ENCODE measurements at regions not wholly inside any gene's neighbourhood (a gene's known extent, or its start where the extent isn't known, plus 50 kb on each side); places are given as distances from the start of the nearest gene placed in this dataset.

GRCh38 chr12:92424338-92424737 lies 278.5 kb upstream of the PLEKHG7 start:
- Mint-ChIP-seq H3K9me3 (ENCODE audit: low read depth, unreplicated experiment) (peaks cover 4% of the 10 kb centered on the region), H3K27me3 (ENCODE audit: unreplicated experiment) (no peaks in the 10 kb centered on the region), H3K4me3 (ENCODE audit: low read depth, unreplicated experiment) (no peak overlapping the region), H3K4me1 (ENCODE audit: low read depth, unreplicated experiment) (peaks cover 37% of the 10 kb centered on the region), H3K27ac (ENCODE audit: unreplicated experiment) (no peak overlapping the region), H3K36me3 (ENCODE audit: insufficient read depth, unreplicated experiment) (no peaks in the 10 kb centered on the region)
- no TSS peak for BruUV-seq (replicated peaks)
- CTCF ChIA-PET, result interaction anchor here (0.7 to 1.2 kb wide), 2 partner anchors 65 to 1037 kb away, joined by 5 to 13 read pairs; no protein-coding TSS in a partner anchor
- DNase-seq, result no peak
- TF ChIP-seq, protein P1, sequence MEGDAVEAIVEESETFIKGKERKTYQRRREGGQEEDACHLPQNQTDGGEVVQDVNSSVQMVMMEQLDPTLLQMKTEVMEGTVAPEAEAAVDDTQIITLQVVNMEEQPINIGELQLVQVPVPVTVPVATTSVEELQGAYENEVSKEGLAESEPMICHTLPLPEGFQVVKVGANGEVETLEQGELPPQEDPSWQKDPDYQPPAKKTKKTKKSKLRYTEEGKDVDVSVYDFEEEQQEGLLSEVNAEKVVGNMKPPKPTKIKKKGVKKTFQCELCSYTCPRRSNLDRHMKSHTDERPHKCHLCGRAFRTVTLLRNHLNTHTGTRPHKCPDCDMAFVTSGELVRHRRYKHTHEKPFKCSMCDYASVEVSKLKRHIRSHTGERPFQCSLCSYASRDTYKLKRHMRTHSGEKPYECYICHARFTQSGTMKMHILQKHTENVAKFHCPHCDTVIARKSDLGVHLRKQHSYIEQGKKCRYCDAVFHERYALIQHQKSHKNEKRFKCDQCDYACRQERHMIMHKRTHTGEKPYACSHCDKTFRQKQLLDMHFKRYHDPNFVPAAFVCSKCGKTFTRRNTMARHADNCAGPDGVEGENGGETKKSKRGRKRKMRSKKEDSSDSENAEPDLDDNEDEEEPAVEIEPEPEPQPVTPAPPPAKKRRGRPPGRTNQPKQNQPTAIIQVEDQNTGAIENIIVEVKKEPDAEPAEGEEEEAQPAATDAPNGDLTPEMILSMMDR (IDR thresholded peaks at IDR 0.05; ENCODE audit: unreplicated experiment), result no peak
- intact Hi-C loops (cut with micrococcal nuclease; ENCODE audit: unreplicated experiment), result loop anchor here (5.0 kb wide), 2 partner anchors 148 to 277 kb away; partner anchors contain the start of gene BTG1

- intact Hi-C loops (cut with micrococcal nuclease; ENCODE audit: unreplicated experiment), result loop anchor here (5.0 kb wide), 2 partner anchors 151 to 274 kb away; partner anchors contain the start of gene BTG1
- H3K27me3 Mint-ChIP-seq (ENCODE audit: unreplicated experiment), result no peaks in the 10 kb centered on the region
- no peaks in the 10 kb centered on the region for H3K36me3 Mint-ChIP-seq (ENCODE audit: insufficient read depth, unreplicated experiment)
- H3K9me3 Mint-ChIP-seq (ENCODE audit: low read depth, unreplicated experiment), result peaks cover 4% of the 10 kb centered on the region
- DNase-seq, result no peak
- BruUV-seq (replicated peaks), result no TSS peak
- H3K4me1 Mint-ChIP-seq (ENCODE audit: low read depth, unreplicated experiment), result peaks cover 46% of the 10 kb centered on the region
- H3K4me3 Mint-ChIP-seq (ENCODE audit: low read depth, unreplicated experiment), result no peak overlapping the region
- TF ChIP-seq, protein P1 (IDR thresholded peaks at IDR 0.05; ENCODE audit: unreplicated experiment), result no peak
- CTCF ChIA-PET, result no interaction called here
- H3K27ac Mint-ChIP-seq (ENCODE audit: unreplicated experiment), result no peak overlapping the region
These were observed 276.1 kb upstream of the BTG1 start for GRCh38 chr12:92421701-92422100.

- intact Hi-C loops (cut with micrococcal nuclease; ENCODE audit: unreplicated experiment), result loop anchor here (5.0 kb wide), 2 partner anchors 151 to 274 kb away; partner anchors contain the start of gene BTG1
- Mint-ChIP-seq H3K36me3 (ENCODE audit: insufficient read depth, unreplicated experiment) (no peaks in the 10 kb centered on the region), H3K9me3 (ENCODE audit: low read depth, unreplicated experiment) (peaks cover 6% of the 10 kb centered on the region), H3K4me3 (ENCODE audit: low read depth, unreplicated experiment) (no peak overlapping the region), H3K4me1 (ENCODE audit: low read depth, unreplicated experiment) (peaks cover 40% of the 10 kb centered on the region), H3K27ac (ENCODE audit: unreplicated experiment) (no peak overlapping the region), H3K27me3 (ENCODE audit: unreplicated experiment) (no peaks in the 10 kb centered on the region)
- no peak for DNase-seq
- CTCF ChIA-PET, result no interaction called here
- BruUV-seq (replicated peaks), result no TSS peak
- TF ChIP-seq, protein P1 (IDR thresholded peaks at IDR 0.05; ENCODE audit: unreplicated experiment), result no peak
These were observed 275.4 kb upstream of the BTG1 start for GRCh38 chr12:92421042-92421441.

- Mint-ChIP-seq H3K4me3 (ENCODE audit: low read depth, unreplicated experiment) (no peak overlapping the region), H3K9me3 (ENCODE audit: low read depth, unreplicated experiment) (peaks cover 6% of the 10 kb centered on the region), H3K27ac (ENCODE audit: unreplicated experiment) (no peak overlapping the region), H3K36me3 (ENCODE audit: insufficient read depth, unreplicated experiment) (no peaks in the 10 kb centered on the region), H3K27me3 (ENCODE audit: unreplicated experiment) (no peaks in the 10 kb centered on the region), H3K4me1 (ENCODE audit: low read depth, unreplicated experiment) (peaks cover 48% of the 10 kb centered on the region)
- BruUV-seq (replicated peaks), result no TSS peak
- intact Hi-C loops (cut with micrococcal nuclease; ENCODE audit: unreplicated experiment), result no loop called here
- peak; percentile 40 for DNase-seq
- CTCF ChIA-PET, result no interaction called here
- TF ChIP-seq, protein P1 (IDR thresholded peaks at IDR 0.05; ENCODE audit: unreplicated experiment), result no peak
These were observed 273.6 kb upstream of the BTG1 start for GRCh38 chr12:92419201-92419600.

Data from Calu3 (cell line).